ENCODE measurements at regions not wholly inside any gene's neighbourhood (a gene's known extent, or its start where the extent isn't known, plus 50 kb on each side); places are given as distances from the start of the nearest gene placed in this dataset.

DNA sequence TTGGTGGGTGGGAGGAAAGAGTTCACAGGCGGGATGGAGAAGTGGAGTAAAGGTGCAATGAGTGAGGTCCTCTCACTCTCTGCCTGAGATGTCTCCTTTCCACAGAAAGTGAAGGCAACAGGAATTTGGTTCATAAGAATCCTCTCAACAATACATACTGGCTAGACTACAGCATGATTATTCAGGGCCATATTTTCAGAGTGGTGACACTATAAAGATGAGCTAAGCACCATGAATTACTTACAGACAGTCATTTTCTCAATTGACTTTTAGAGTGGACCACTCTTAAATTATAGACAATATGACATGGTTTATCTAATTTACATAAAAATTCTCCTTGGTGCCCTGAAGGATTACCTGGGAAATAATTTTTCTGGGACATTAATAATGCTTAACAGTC, 286.1 kb upstream of the MAD2L1 start:
- in situ Hi-C loops (cut with HindIII; ENCODE audit: low sequenced_read_pairs), result no loop called here

DNA sequence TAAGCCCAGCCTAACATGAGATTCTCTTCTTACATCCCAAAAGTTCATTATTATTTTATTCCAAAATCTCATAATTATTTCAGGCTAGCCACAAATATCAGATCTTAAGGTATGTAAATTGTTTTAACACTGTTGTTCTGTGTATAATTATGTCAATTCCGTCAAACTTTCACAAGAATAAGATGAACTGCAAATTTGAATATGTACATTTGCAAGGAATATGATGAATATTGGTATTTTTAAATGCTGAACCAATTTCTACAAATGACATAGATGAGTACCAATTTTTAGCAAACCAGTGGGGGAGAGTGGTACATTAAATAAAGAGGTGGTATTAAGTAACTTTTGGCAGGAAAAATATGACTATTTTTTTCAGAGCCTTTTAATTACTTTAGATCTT, 282.3 kb upstream of the MAD2L1 start:
- in situ Hi-C loops (cut with HindIII; ENCODE audit: low sequenced_read_pairs), result no loop called here

More for the DNA sequence above, 286.1 kb upstream of the MAD2L1 start:
- TF ChIP-seq, protein P1, sequence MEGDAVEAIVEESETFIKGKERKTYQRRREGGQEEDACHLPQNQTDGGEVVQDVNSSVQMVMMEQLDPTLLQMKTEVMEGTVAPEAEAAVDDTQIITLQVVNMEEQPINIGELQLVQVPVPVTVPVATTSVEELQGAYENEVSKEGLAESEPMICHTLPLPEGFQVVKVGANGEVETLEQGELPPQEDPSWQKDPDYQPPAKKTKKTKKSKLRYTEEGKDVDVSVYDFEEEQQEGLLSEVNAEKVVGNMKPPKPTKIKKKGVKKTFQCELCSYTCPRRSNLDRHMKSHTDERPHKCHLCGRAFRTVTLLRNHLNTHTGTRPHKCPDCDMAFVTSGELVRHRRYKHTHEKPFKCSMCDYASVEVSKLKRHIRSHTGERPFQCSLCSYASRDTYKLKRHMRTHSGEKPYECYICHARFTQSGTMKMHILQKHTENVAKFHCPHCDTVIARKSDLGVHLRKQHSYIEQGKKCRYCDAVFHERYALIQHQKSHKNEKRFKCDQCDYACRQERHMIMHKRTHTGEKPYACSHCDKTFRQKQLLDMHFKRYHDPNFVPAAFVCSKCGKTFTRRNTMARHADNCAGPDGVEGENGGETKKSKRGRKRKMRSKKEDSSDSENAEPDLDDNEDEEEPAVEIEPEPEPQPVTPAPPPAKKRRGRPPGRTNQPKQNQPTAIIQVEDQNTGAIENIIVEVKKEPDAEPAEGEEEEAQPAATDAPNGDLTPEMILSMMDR (IDR thresholded peaks at IDR 0.05; ENCODE audit: low read depth, low read length), result no peak
- no peak overlapping the region for H3K4me3 ChIP-seq (ENCODE audit: low read depth, low read length)
- DNase-seq (ENCODE audit: low read depth, low spot score), result no peak

DNA sequence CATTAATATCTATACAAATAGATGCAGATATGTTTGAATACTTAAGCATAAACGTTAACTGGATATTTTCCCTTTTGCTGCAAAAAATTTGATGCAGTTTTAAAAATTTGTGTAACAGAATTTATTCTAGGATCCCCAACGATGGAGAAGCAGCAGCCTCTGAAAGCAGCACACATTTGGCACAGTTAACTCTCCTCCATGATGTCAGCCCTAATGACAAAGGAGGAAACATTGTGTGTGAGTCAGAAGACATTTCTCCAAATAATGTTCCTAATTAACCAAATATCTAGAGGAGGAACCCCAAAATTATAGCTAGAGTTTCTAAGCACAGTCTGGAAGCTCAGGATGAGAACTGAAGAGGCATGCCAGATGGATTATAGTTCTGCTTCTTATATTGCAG, 281.9 kb upstream of the MAD2L1 start:
- H3K4me3 ChIP-seq (ENCODE audit: low read depth, low read length), result no peak overlapping the region
- DNase-seq (ENCODE audit: low read depth, low spot score), result no peak
- TF ChIP-seq, protein P1 (IDR thresholded peaks at IDR 0.05; ENCODE audit: low read depth, low read length), result no peak
- in situ Hi-C loops (cut with HindIII; ENCODE audit: low sequenced_read_pairs), result no loop called here

More for the DNA sequence above, 282.3 kb upstream of the MAD2L1 start:
- TF ChIP-seq, protein P1 (IDR thresholded peaks at IDR 0.05; ENCODE audit: low read depth, low read length), result no peak
- DNase-seq (ENCODE audit: low read depth, low spot score), result no peak
- H3K4me3 ChIP-seq (ENCODE audit: low read depth, low read length), result no peak overlapping the region

DNA sequence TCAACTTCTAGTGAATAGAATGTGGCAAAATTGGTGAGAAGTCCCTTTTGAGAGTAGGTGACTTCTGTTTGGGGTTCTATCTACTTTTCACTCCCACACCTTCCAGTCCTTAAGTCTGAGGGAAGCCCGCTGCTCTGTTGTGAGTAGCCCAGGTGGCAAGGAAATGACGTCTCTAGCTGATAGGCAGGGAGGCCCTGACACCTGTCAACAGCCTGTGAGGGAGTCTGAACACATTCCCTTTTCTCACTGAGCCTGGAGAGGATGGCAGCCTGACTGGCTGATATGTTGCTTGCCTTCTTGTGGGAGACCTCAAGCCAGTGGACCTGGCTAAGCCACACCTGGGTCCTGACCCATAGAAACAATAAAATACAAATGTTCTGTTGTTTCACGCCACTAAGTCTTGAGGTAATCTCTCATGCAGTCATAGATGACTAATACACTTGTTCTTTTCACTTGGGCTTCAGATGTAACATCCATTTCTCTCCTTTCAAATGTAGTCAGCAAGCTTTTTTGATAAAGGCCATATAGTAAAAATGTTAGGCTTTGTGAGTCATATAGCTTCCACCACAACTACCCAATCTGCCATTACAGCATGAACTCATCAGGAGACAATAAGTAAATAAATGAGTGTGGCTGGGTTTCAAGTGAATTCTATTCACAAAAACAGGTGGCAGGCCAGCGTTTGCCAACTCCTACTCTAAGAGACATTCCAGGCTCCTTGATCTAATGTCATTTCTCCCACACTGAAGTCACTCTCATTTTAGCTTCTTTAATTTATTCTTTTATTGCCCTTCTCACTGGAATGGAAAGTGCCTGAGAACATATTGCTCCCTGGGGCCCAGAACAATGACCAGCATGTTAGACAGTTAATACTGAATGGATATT, 265.1 kb upstream of the MAD2L1 start:
- H3K4me3 ChIP-seq (ENCODE audit: low read depth, low read length), result no peak overlapping the region
- TF ChIP-seq, protein P1 (IDR thresholded peaks at IDR 0.05; ENCODE audit: low read depth, low read length), result no peak
- in situ Hi-C loops (cut with HindIII; ENCODE audit: low sequenced_read_pairs), result no loop called here
- DNase-seq (ENCODE audit: low read depth, low spot score), result peak; percentile 66

DNA sequence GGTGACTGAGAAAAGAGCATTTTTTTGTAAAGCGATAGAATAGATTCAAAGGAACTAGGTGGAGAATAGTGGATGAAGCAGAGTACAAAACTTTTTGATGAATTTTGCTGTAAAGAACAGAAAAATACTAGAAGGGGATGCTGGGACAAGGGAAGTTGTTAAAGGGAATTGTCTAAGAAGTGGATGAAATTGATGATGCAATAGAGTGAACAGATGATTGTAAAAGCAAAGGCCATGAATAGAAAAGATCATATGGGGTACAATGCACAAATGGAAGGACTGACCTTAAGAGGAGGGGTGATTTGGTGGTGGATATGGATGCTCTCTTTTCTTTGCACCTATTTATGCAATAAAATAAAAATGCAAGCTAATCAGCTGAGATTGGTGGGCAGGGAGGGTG, 262.7 kb upstream of the MAD2L1 start:
- in situ Hi-C loops (cut with HindIII; ENCODE audit: low sequenced_read_pairs), result no loop called here
- TF ChIP-seq, protein P1 (IDR thresholded peaks at IDR 0.05; ENCODE audit: low read depth, low read length), result no peak
- H3K4me3 ChIP-seq (ENCODE audit: low read depth, low read length), result no peak overlapping the region
- no peak for DNase-seq (ENCODE audit: low read depth, low spot score)

DNA sequence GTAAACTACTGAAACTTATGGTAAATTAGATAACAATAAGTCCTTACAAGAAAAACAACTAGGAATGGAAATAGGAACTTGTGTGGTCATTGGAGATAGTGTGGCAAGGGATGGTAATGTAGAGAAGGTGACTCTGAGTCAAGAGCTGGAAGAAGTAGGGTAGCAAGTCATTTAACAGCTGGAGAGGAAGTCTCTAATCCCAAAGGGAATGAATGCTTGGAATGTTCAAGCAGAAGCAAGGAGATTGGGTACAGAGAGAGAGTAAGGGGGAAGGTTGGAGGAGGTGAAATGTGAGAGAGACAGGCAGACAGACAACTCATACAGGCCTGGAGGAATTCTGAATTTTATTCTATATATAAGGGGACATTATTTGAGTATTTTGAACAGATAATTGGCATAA, 260.6 kb upstream of the MAD2L1 start:
- no peak for DNase-seq (ENCODE audit: low read depth, low spot score)
- TF ChIP-seq, protein P1 (IDR thresholded peaks at IDR 0.05; ENCODE audit: low read depth, low read length), result no peak
- H3K4me3 ChIP-seq (ENCODE audit: low read depth, low read length), result no peak overlapping the region
- in situ Hi-C loops (cut with HindIII; ENCODE audit: low sequenced_read_pairs), result no loop called here
